ENCODE measurements at regions not wholly inside any gene's neighbourhood (a gene's known extent, or its start where the extent isn't known, plus 50 kb on each side); places are given as distances from the start of the nearest gene placed in this dataset.

- Histone ChIP-seq H3K4me3 (no peak overlapping the region), H3K4me2 (no peak overlapping the region), H3K4me1 (peaks cover 0 to 14% (median 0%) of the 10 kb centered on the region in 10 experiments; a peak in 2 of 20 replicates), H3K9me3 (replicated peaks in 1 of 11) (peaks cover 0 to 15% (median 0%) of the 10 kb centered on the region in 11 experiments; a peak in 3 of 22 replicates), H3K27me3 (no peaks in the 10 kb centered on the region), H3K9ac (no peak overlapping the region), H3K36me3 (no peaks in the 10 kb centered on the region), H4K20me1 (no peaks in the 10 kb centered on the region), H3K27ac (no peak overlapping the region)
- no peak for TF ChIP-seq Cebpa-rat (IDR thresholded peaks at IDR 0.05)
These were observed 728.3 kb downstream of the LRFN5 start for GRCh38 chr14:42334931-42335330.

GRCh38 chr14:42323426-42323825, 716.8 kb downstream of the LRFN5 start:
- H4K20me1 ChIP-seq, result no peaks in the 10 kb centered on the region
- peak overlapping the region in 2 of 10 experiments; percentile 37 to 42; a peak in 4 of 20 replicates for H3K4me3 ChIP-seq
- peak overlapping the region; percentile 45 to 86 (median 81); a peak in 20 of 22 replicates for H3K27ac ChIP-seq
- peak overlapping the region; percentile 53 to 96 (median 78) for H3K4me2 ChIP-seq
- H3K36me3 ChIP-seq, result no peaks in the 10 kb centered on the region
- peak overlapping the region in 9 of 11 experiments; percentile 19 to 73 (median 61); a peak in 16 of 22 replicates for H3K9ac ChIP-seq
- peaks cover 0 to 34% (median 18%) of the 10 kb centered on the region in 11 experiments; a peak in 16 of 22 replicates for H3K9me3 ChIP-seq (replicated peaks in 1 of 11)
- peaks cover 18 to 48% (median 31%) of the 10 kb centered on the region in 10 experiments for H3K4me1 ChIP-seq
- no peaks in the 10 kb centered on the region for H3K27me3 ChIP-seq
- TF ChIP-seq Cebpa-rat (IDR thresholded peaks at IDR 0.05), result no peak

- Histone ChIP-seq H3K4me3 (peak overlapping the region in 1 of 10 experiments; percentile 37; a peak in 2 of 20 replicates), H3K36me3 (no peaks in the 10 kb centered on the region)
These were observed 716.0 kb downstream of the LRFN5 start for GRCh38 chr14:42322531-42323284.

GRCh38 chr14:42319996-42320395, 713.3 kb downstream of the LRFN5 start:
- Histone ChIP-seq H3K4me2 (peak overlapping the region in 3 of 11 experiments; percentile 0 to 16 (median 10); a peak in 5 of 22 replicates), H3K27me3 (no peaks in the 10 kb centered on the region), H3K9me3 (replicated peaks in 1 of 11) (peaks cover 0 to 37% (median 16%) of the 10 kb centered on the region in 11 experiments; a peak in 16 of 22 replicates), H3K36me3 (no peaks in the 10 kb centered on the region), H3K4me1 (peaks cover 18 to 46% (median 31%) of the 10 kb centered on the region in 10 experiments), H3K27ac (peak overlapping the region in 4 of 11 experiments; percentile 0 to 82 (median 8); a peak in 3 of 22 replicates), H4K20me1 (no peaks in the 10 kb centered on the region), H3K9ac (no peak overlapping the region), H3K4me3 (no peak overlapping the region)
- TF ChIP-seq Cebpa-rat (IDR thresholded peaks at IDR 0.05), result no peak

More at GRCh38 chr14:42322531-42323284, 716.0 kb downstream of the LRFN5 start:
- TF ChIP-seq Cebpa-rat (IDR thresholded peaks at IDR 0.05), result peak in 7 of 11 experiments; percentile 7 to 79 (median 63); a peak in 11 of 22 replicates
- Histone ChIP-seq H3K27me3 (no peaks in the 10 kb centered on the region), H4K20me1 (no peaks in the 10 kb centered on the region), H3K9ac (peak overlapping the region in 9 of 11 experiments; percentile 31 to 73 (median 61); a peak in 17 of 22 replicates), H3K4me1 (peaks cover 18 to 48% (median 31%) of the 10 kb centered on the region in 10 experiments), H3K27ac (peak overlapping the region; percentile 45 to 86 (median 81); a peak in 21 of 22 replicates), H3K9me3 (replicated peaks in 1 of 11) (peaks cover 0 to 34% (median 18%) of the 10 kb centered on the region in 11 experiments; a peak in 16 of 22 replicates), H3K4me2 (peak overlapping the region; percentile 53 to 96 (median 78))

GRCh38 chr14:42316693-42317092, 710.0 kb downstream of the LRFN5 start:
- Histone ChIP-seq H3K4me1 (peaks cover 0 to 14% (median 8%) of the 10 kb centered on the region in 10 experiments; a peak in 8 of 20 replicates), H3K4me2 (no peak overlapping the region), H3K27me3 (no peaks in the 10 kb centered on the region), H3K9ac (no peak overlapping the region), H3K36me3 (no peaks in the 10 kb centered on the region), H3K4me3 (no peak overlapping the region), H4K20me1 (no peaks in the 10 kb centered on the region), H3K9me3 (replicated peaks in 1 of 11) (peaks cover 22 to 52% (median 37%) of the 10 kb centered on the region in 11 experiments), H3K27ac (no peak overlapping the region)
- TF ChIP-seq Cebpa-rat (IDR thresholded peaks at IDR 0.05), result no peak

GRCh38 chr14:42311876-42312275, 705.2 kb downstream of the LRFN5 start:
- no peak overlapping the region for H3K9ac ChIP-seq
- H3K27me3 ChIP-seq, result no peaks in the 10 kb centered on the region
- no peak overlapping the region for H3K27ac ChIP-seq
- H4K20me1 ChIP-seq, result no peaks in the 10 kb centered on the region
- H3K9me3 ChIP-seq (replicated peaks in 1 of 11), result peaks cover 66 to 82% (median 72%) of the 10 kb centered on the region in 11 experiments
- no peak for TF ChIP-seq Cebpa-rat (IDR thresholded peaks at IDR 0.05)
- no peak overlapping the region for H3K4me3 ChIP-seq
- H3K4me1 ChIP-seq, result no peaks in the 10 kb centered on the region; a peak in 1 of 20 replicates
- H3K4me2 ChIP-seq, result 0 out of 22 replicates have a peak overlapping the region, but pooled peaks of 1 of the 11 experiments have one; percentile 2
- H3K36me3 ChIP-seq, result peaks cover 0 to 6% (median 0%) of the 10 kb centered on the region in 11 experiments; a peak in 1 of 22 replicates

- Histone ChIP-seq H3K4me3 (0 out of 20 replicates have a peak overlapping the region, but pooled peaks of 1 of the 10 experiments have one; percentile 1), H3K36me3 (peaks cover 0 to 6% (median 0%) of the 10 kb centered on the region in 11 experiments; a peak in 1 of 22 replicates), H3K27ac (no peak overlapping the region), H3K9me3 (replicated peaks in 1 of 11) (peaks cover 79 to 96% (median 86%) of the 10 kb centered on the region in 11 experiments), H3K9ac (no peak overlapping the region), H4K20me1 (no peaks in the 10 kb centered on the region), H3K27me3 (no peaks in the 10 kb centered on the region), H3K4me1 (no peaks in the 10 kb centered on the region; a peak in 1 of 20 replicates), H3K4me2 (no peak overlapping the region)
- TF ChIP-seq Cebpa-rat (IDR thresholded peaks at IDR 0.05), result no peak
These were observed 700.7 kb downstream of the LRFN5 start for GRCh38 chr14:42307239-42307825.

GRCh38 chr14:42299692-42300091, 693.0 kb downstream of the LRFN5 start:
- peaks cover 13 to 41% (median 27%) of the 10 kb centered on the region in 10 experiments; a peak in 19 of 20 replicates for H3K4me1 ChIP-seq
- peak overlapping the region in 1 of 10 experiments; percentile 19; a peak in 1 of 20 replicates for H3K4me3 ChIP-seq
- no peaks in the 10 kb centered on the region for H4K20me1 ChIP-seq
- no peaks in the 10 kb centered on the region for H3K27me3 ChIP-seq
- TF ChIP-seq Cebpa-rat (IDR thresholded peaks at IDR 0.05), result no peak
- peak overlapping the region in 5 of 11 experiments; percentile 28 to 61 (median 39); a peak in 5 of 22 replicates for H3K9ac ChIP-seq
- peak overlapping the region in 9 of 11 experiments; percentile 8 to 84 (median 79); a peak in 16 of 22 replicates for H3K27ac ChIP-seq
- H3K4me2 ChIP-seq, result peak overlapping the region in 10 of 11 experiments; percentile 40 to 71 (median 58); a peak in 19 of 22 replicates
- H3K36me3 ChIP-seq, result peaks cover 0 to 5% (median 0%) of the 10 kb centered on the region in 11 experiments; a peak in 1 of 22 replicates
- H3K9me3 ChIP-seq (replicated peaks in 1 of 11), result peaks cover 36 to 62% (median 50%) of the 10 kb centered on the region in 11 experiments
